ENCODE measurements at regions not wholly inside any gene's neighbourhood (a gene's known extent, or its start where the extent isn't known, plus 50 kb on each side); places are given as distances from the start of the nearest gene placed in this dataset.

GRCh38 chr12:89289720-89290119 is 62.6 kb downstream of the DUSP6 start:
- Histone ChIP-seq H3K4me3 (ENCODE audit: low read depth, low read length) (no peak overlapping the region), H3K27ac (ENCODE audit: low read depth, low read length) (no peak overlapping the region), H3K4me1 (ENCODE audit: control insufficient read depth, insufficient read depth, low read length) (no peaks in the 10 kb centered on the region), H3K9me3 (ENCODE audit: control insufficient read depth, insufficient read depth, low read length) (no peaks in the 10 kb centered on the region), H3K27me3 (ENCODE audit: control insufficient read depth, insufficient read depth, low read length) (no peaks in the 10 kb centered on the region), H3K36me3 (ENCODE audit: control insufficient read depth, insufficient read depth, low read length) (no peaks in the 10 kb centered on the region)
- DNase-seq (ENCODE audit: low read depth in 4 of 6, low spot score in 6 of 6): no peak
- WGBS (ENCODE audit: insufficient coverage): no CpG with 5 or more reads among the region's 1 CpG

GRCh38 chr12:89288959-89289358 is 63.3 kb downstream of the DUSP6 start:
- Histone ChIP-seq H3K36me3 (ENCODE audit: control insufficient read depth, insufficient read depth, low read length) (no peaks in the 10 kb centered on the region), H3K27me3 (ENCODE audit: control insufficient read depth, insufficient read depth, low read length) (no peaks in the 10 kb centered on the region), H3K27ac (ENCODE audit: low read depth, low read length) (no peak overlapping the region), H3K4me3 (ENCODE audit: low read depth, low read length) (no peak overlapping the region), H3K9me3 (ENCODE audit: control insufficient read depth, insufficient read depth, low read length) (no peaks in the 10 kb centered on the region), H3K4me1 (ENCODE audit: control insufficient read depth, insufficient read depth, low read length) (no peaks in the 10 kb centered on the region)
- DNase-seq (ENCODE audit: low read depth in 4 of 6, low spot score in 6 of 6): no peak

- no peak overlapping the region for H3K27ac ChIP-seq (ENCODE audit: low read depth, low read length)
- WGBS (ENCODE audit: insufficient coverage): no CpG with 5 or more reads among the region's 3 CpGs
- no peaks in the 10 kb centered on the region for H3K9me3 ChIP-seq (ENCODE audit: control insufficient read depth, insufficient read depth, low read length)
- DNase-seq (ENCODE audit: low read depth in 4 of 6, low spot score in 6 of 6): peak in 2 of 6 donors; percentile 19 to 61
- H3K4me1 ChIP-seq (ENCODE audit: control insufficient read depth, insufficient read depth, low read length): peaks cover 3% of the 10 kb centered on the region
- H3K27me3 ChIP-seq (ENCODE audit: control insufficient read depth, insufficient read depth, low read length): no peaks in the 10 kb centered on the region
- H3K4me3 ChIP-seq (ENCODE audit: low read depth, low read length): no peak overlapping the region
- no peaks in the 10 kb centered on the region for H3K36me3 ChIP-seq (ENCODE audit: control insufficient read depth, insufficient read depth, low read length)
Measured at GRCh38 chr12:89286501-89286900, 65.8 kb downstream of the DUSP6 start.

- DNase-seq (ENCODE audit: low read depth in 4 of 6, low spot score in 6 of 6): no peak
- Histone ChIP-seq H3K4me3 (ENCODE audit: low read depth, low read length) (no peak overlapping the region), H3K27me3 (ENCODE audit: control insufficient read depth, insufficient read depth, low read length) (no peaks in the 10 kb centered on the region), H3K36me3 (ENCODE audit: control insufficient read depth, insufficient read depth, low read length) (no peaks in the 10 kb centered on the region), H3K27ac (ENCODE audit: low read depth, low read length) (no peak overlapping the region), H3K4me1 (ENCODE audit: control insufficient read depth, insufficient read depth, low read length) (peaks cover 7% of the 10 kb centered on the region), H3K9me3 (ENCODE audit: control insufficient read depth, insufficient read depth, low read length) (no peaks in the 10 kb centered on the region)
- no CpG with 5 or more reads among the region's 4 CpGs for WGBS (ENCODE audit: insufficient coverage)
Measured at GRCh38 chr12:89281539-89281867, 70.8 kb downstream of the DUSP6 start.

GRCh38 chr12:89280833-89281538 is 71.3 kb downstream of the DUSP6 start:
- H3K4me1 ChIP-seq (ENCODE audit: control insufficient read depth, insufficient read depth, low read length): peaks cover 7% of the 10 kb centered on the region
- DNase-seq (ENCODE audit: low read depth in 4 of 6, low spot score in 6 of 6): peak in 1 of 6 donors; percentile 19
- H3K4me3 ChIP-seq (ENCODE audit: low read depth, low read length): no peak overlapping the region
- H3K27ac ChIP-seq (ENCODE audit: low read depth, low read length): no peak overlapping the region
- H3K36me3 ChIP-seq (ENCODE audit: control insufficient read depth, insufficient read depth, low read length): no peaks in the 10 kb centered on the region
- WGBS (ENCODE audit: insufficient coverage): 93% methylated on average over 2 of the region's 5 CpGs
- H3K27me3 ChIP-seq (ENCODE audit: control insufficient read depth, insufficient read depth, low read length): no peaks in the 10 kb centered on the region
- no peaks in the 10 kb centered on the region for H3K9me3 ChIP-seq (ENCODE audit: control insufficient read depth, insufficient read depth, low read length)

- H3K27me3 ChIP-seq (ENCODE audit: control insufficient read depth, insufficient read depth, low read length): no peaks in the 10 kb centered on the region
- WGBS (ENCODE audit: insufficient coverage): no CpG with 5 or more reads among the region's 4 CpGs
Measured at GRCh38 chr12:89279499-89279898, 72.8 kb downstream of the DUSP6 start.

GRCh38 chr12:89278862-89279261 is 73.4 kb downstream of the DUSP6 start:
- Histone ChIP-seq H3K27me3 (ENCODE audit: control insufficient read depth, insufficient read depth, low read length) (no peaks in the 10 kb centered on the region), H3K4me1 (ENCODE audit: control insufficient read depth, insufficient read depth, low read length) (peaks cover 7% of the 10 kb centered on the region), H3K27ac (ENCODE audit: low read depth, low read length) (no peak overlapping the region), H3K9me3 (ENCODE audit: control insufficient read depth, insufficient read depth, low read length) (no peaks in the 10 kb centered on the region), H3K36me3 (ENCODE audit: control insufficient read depth, insufficient read depth, low read length) (no peaks in the 10 kb centered on the region), H3K4me3 (ENCODE audit: low read depth, low read length) (no peak overlapping the region)
- DNase-seq (ENCODE audit: low read depth in 4 of 6, low spot score in 6 of 6): no peak
- WGBS (ENCODE audit: insufficient coverage): 93% methylated on average over 2 of the region's 6 CpGs

More at GRCh38 chr12:89279499-89279898, 72.8 kb downstream of the DUSP6 start:
- Histone ChIP-seq H3K4me3 (ENCODE audit: low read depth, low read length) (no peak overlapping the region), H3K4me1 (ENCODE audit: control insufficient read depth, insufficient read depth, low read length) (peaks cover 7% of the 10 kb centered on the region), H3K27ac (ENCODE audit: low read depth, low read length) (no peak overlapping the region), H3K36me3 (ENCODE audit: control insufficient read depth, insufficient read depth, low read length) (no peaks in the 10 kb centered on the region), H3K9me3 (ENCODE audit: control insufficient read depth, insufficient read depth, low read length) (no peaks in the 10 kb centered on the region)
- DNase-seq (ENCODE audit: low read depth in 4 of 6, low spot score in 6 of 6): no peak

GRCh38 chr12:89278169-89278568 is 74.1 kb downstream of the DUSP6 start:
- no peak overlapping the region for H3K4me3 ChIP-seq (ENCODE audit: low read depth, low read length)
- WGBS (ENCODE audit: insufficient coverage): no CpG with 5 or more reads among the region's 4 CpGs
- no peak for DNase-seq (ENCODE audit: low read depth in 4 of 6, low spot score in 6 of 6)

GRCh38 chr12:89276860-89277259 is 75.4 kb downstream of the DUSP6 start:
- Histone ChIP-seq H3K9me3 (ENCODE audit: control insufficient read depth, insufficient read depth, low read length) (no peaks in the 10 kb centered on the region), H3K27me3 (ENCODE audit: control insufficient read depth, insufficient read depth, low read length) (no peaks in the 10 kb centered on the region), H3K27ac (ENCODE audit: low read depth, low read length) (no peak overlapping the region), H3K36me3 (ENCODE audit: control insufficient read depth, insufficient read depth, low read length) (no peaks in the 10 kb centered on the region), H3K4me3 (ENCODE audit: low read depth, low read length) (no peak overlapping the region), H3K4me1 (ENCODE audit: control insufficient read depth, insufficient read depth, low read length) (peaks cover 6% of the 10 kb centered on the region)
- DNase-seq (ENCODE audit: low read depth in 4 of 6, low spot score in 6 of 6): no peak
- WGBS (ENCODE audit: insufficient coverage): 86% methylated on average over 1 of the region's 2 CpGs

More at GRCh38 chr12:89278169-89278568, 74.1 kb downstream of the DUSP6 start:
- no peaks in the 10 kb centered on the region for H3K36me3 ChIP-seq (ENCODE audit: control insufficient read depth, insufficient read depth, low read length)
- H3K9me3 ChIP-seq (ENCODE audit: control insufficient read depth, insufficient read depth, low read length): no peaks in the 10 kb centered on the region
- no peak overlapping the region for H3K27ac ChIP-seq (ENCODE audit: low read depth, low read length)
- H3K27me3 ChIP-seq (ENCODE audit: control insufficient read depth, insufficient read depth, low read length): no peaks in the 10 kb centered on the region
- H3K4me1 ChIP-seq (ENCODE audit: control insufficient read depth, insufficient read depth, low read length): peaks cover 7% of the 10 kb centered on the region

GRCh38 chr12:89273525-89273924 is 78.8 kb downstream of the DUSP6 start:
- no peaks in the 10 kb centered on the region for H3K4me1 ChIP-seq (ENCODE audit: control insufficient read depth, insufficient read depth, low read length)
- DNase-seq (ENCODE audit: low read depth in 4 of 6, low spot score in 6 of 6): no peak
- H3K4me3 ChIP-seq (ENCODE audit: low read depth, low read length): no peak overlapping the region
- H3K27ac ChIP-seq (ENCODE audit: low read depth, low read length): no peak overlapping the region
- H3K27me3 ChIP-seq (ENCODE audit: control insufficient read depth, insufficient read depth, low read length): no peaks in the 10 kb centered on the region
- no peaks in the 10 kb centered on the region for H3K9me3 ChIP-seq (ENCODE audit: control insufficient read depth, insufficient read depth, low read length)
- no CpG with 5 or more reads among the region's 2 CpGs for WGBS (ENCODE audit: insufficient coverage)
- no peaks in the 10 kb centered on the region for H3K36me3 ChIP-seq (ENCODE audit: control insufficient read depth, insufficient read depth, low read length)
